ENCODE measurements at regions not wholly inside any gene's neighbourhood (a gene's known extent, or its start where the extent isn't known, plus 50 kb on each side); places are given as distances from the start of the nearest gene placed in this dataset.

- TF ChIP-seq ZBTB6 (tag by site-specific recombination; IDR thresholded peaks at IDR 0.05) (no peak), CTCF (tag by site-specific recombination; IDR thresholded peaks at IDR 0.05) (no peak), MYNN (tag by site-specific recombination; IDR thresholded peaks at IDR 0.05; ENCODE audit: borderline replicate concordance) (no peak), HOXA7 (CRISPR knock-in tag; IDR thresholded peaks at IDR 0.05; ENCODE audit: borderline replicate concordance) (no peak), REST (tag by site-specific recombination; IDR thresholded peaks at IDR 0.05) (no peak), ZNF704 (tag by site-specific recombination; IDR thresholded peaks at IDR 0.05) (no peak), PRDM1 (tag by site-specific recombination; IDR thresholded peaks at IDR 0.05) (no peak), ZNF24 (tag by site-specific recombination; IDR thresholded peaks at IDR 0.05) (no peak)
Observed at GRCh38 chr9:26459959-26460358, 432.6 kb downstream of the CAAP1 start.

Measured in HEK293 (cell line).